Posterior cingulate gyrus (tissue), 11 donors: ENCODE measurements at regions not wholly inside any gene's neighbourhood (a gene's known extent, or its start where the extent isn't known, plus 50 kb on each side); places are given as distances from the start of the nearest gene placed in this dataset.
A peak's percentile ranks its signal among the peaks of the same experiment; 100 is the strongest.

Experiments
- DNase-seq, 10 donors: peaks; one replicate each; pipeline versions ENCODE4 v3.0.0 to v3.0.0-alpha.2; 2020 to 2021; ENCODE audit warnings: mixed read lengths in 3 of 10
- intact Hi-C: fragments of 100-400 bp; cut with DNase I; formaldehyde crosslinking; loops from one replicate; pipeline ENCODE4 v1.15.1; 2023

- DNase-seq, result no peak
- intact Hi-C loops, result no loop called here
Measured at GRCh38 chr9:92187390-92187789, 72.2 kb upstream of the SPTLC1 start.

- DNase-seq, result no peak
- intact Hi-C loops, result no loop called here
Measured at GRCh38 chr9:92186631-92187030, 71.4 kb upstream of the SPTLC1 start.

- intact Hi-C loops, result no loop called here
Measured at GRCh38 chr9:92185681-92186080, 70.5 kb upstream of the SPTLC1 start.

GRCh38 chr9:92185096-92185495 is 69.9 kb upstream of the SPTLC1 start:
- intact Hi-C loops, result no loop called here

More at GRCh38 chr9:92185681-92186080, 70.5 kb upstream of the SPTLC1 start:
- DNase-seq, result no peak

GRCh38 chr9:92184041-92184564 is 68.9 kb upstream of the SPTLC1 start:
- no peak for DNase-seq
- intact Hi-C loops, result no loop called here

More at GRCh38 chr9:92185096-92185495, 69.9 kb upstream of the SPTLC1 start:
- no peak for DNase-seq

GRCh38 chr9:92183449-92183848 is 68.2 kb upstream of the SPTLC1 start:
- DNase-seq, result no peak
- intact Hi-C loops, result no loop called here

- no peak for DNase-seq
- intact Hi-C loops, result no loop called here
Measured at GRCh38 chr9:92181296-92181695, 66.1 kb upstream of the SPTLC1 start.

GRCh38 chr9:92180669-92181181 is 65.5 kb upstream of the SPTLC1 start:
- intact Hi-C loops, result no loop called here
- DNase-seq, result peak in 9 of 10 donors; percentile 37 to 96 (median 76)

- intact Hi-C loops, result no loop called here
Measured at GRCh38 chr9:92180002-92180400, 64.8 kb upstream of the SPTLC1 start.

GRCh38 chr9:92179286-92180001 is 64.2 kb upstream of the SPTLC1 start:
- intact Hi-C loops, result no loop called here
- DNase-seq, result no peak

More at GRCh38 chr9:92180002-92180400, 64.8 kb upstream of the SPTLC1 start:
- DNase-seq, result no peak

- intact Hi-C loops, result no loop called here
- DNase-seq, result no peak
Measured at GRCh38 chr9:92177591-92177990, 62.4 kb upstream of the SPTLC1 start.

- intact Hi-C loops, result no loop called here
- DNase-seq, result no peak
Measured at GRCh38 chr9:92176800-92177185, 61.6 kb upstream of the SPTLC1 start.

- intact Hi-C loops, result no loop called here
- DNase-seq, result no peak
Measured at GRCh38 chr9:92176068-92176799, 61.0 kb upstream of the SPTLC1 start.

- no peak for DNase-seq
- intact Hi-C loops, result no loop called here
Measured at GRCh38 chr9:92175441-92175840, 60.2 kb upstream of the SPTLC1 start.

- DNase-seq, result no peak
- intact Hi-C loops, result no loop called here
Measured at GRCh38 chr9:92173318-92173717, 58.1 kb upstream of the SPTLC1 start.

- DNase-seq, result no peak
- intact Hi-C loops, result no loop called here
Measured at GRCh38 chr9:92171822-92172221, 56.6 kb upstream of the SPTLC1 start.

GRCh38 chr9:92171281-92171680 is 56.1 kb upstream of the SPTLC1 start:
- DNase-seq, result no peak
- intact Hi-C loops, result no loop called here

- intact Hi-C loops, result no loop called here
- DNase-seq, result no peak
Measured at GRCh38 chr9:92170848-92171247, 55.6 kb upstream of the SPTLC1 start.

- intact Hi-C loops, result no loop called here
- DNase-seq, result no peak
Measured at GRCh38 chr9:92165484-92165883, 50.3 kb upstream of the SPTLC1 start.
